CD4-positive, CD25-positive, alpha-beta regulatory T cell (primary cell): ENCODE measurements at regions not wholly inside any gene's neighbourhood (a gene's known extent, or its start where the extent isn't known, plus 50 kb on each side); places are given as distances from the start of the nearest gene placed in this dataset.

Source experiments
- ATAC-seq, 2 donors: fragments of 150-1000 bp; cut with Tn5 transposase; one replicate each; pipeline ENCODE4 v1.10.0; 2021; ENCODE audit warnings: low read depth in 2 of 2, moderate number of reproducible peaks in 2 of 2, moderate library complexity in 1 of 2
- DNase-seq, 3 donors: peaks; one replicate each; pipeline versions ENCODE4 v3.0.0 to v3.0.0-alpha.2; 2012 to 2022; ENCODE audit warnings: mixed read lengths in 1 of 3
- H3K27ac ChIP-seq: one replicate; pipeline ENCODE4 v1.7.0; 2013; ENCODE audit warnings: mild to moderate bottlenecking, low read length; ENCODE audit not compliant: insufficient read depth, poor library complexity, severe bottlenecking
- H3K27me3 ChIP-seq: one replicate; pipeline ENCODE4 v1.7.0; 2013; ENCODE audit warnings: low read length; ENCODE audit not compliant: control insufficient read depth, insufficient read depth
- H3K36me3 ChIP-seq: one replicate; pipeline ENCODE4 v1.7.0; 2013; ENCODE audit warnings: mild to moderate bottlenecking, low read length, moderate library complexity; ENCODE audit not compliant: control insufficient read depth, insufficient read depth
- H3K4me1 ChIP-seq: 2 replicates; pipeline ENCODE4 v1.7.0; 2013; ENCODE audit warnings: mild to moderate bottlenecking, low read length; ENCODE audit not compliant: insufficient read depth, control insufficient read depth, poor library complexity, severe bottlenecking
- H3K4me3 ChIP-seq: one replicate; pipeline ENCODE4 v1.7.0; 2013; ENCODE audit warnings: low read depth, mild to moderate bottlenecking, low read length, moderate library complexity
- H3K9me3 ChIP-seq, 2 experiments: 1 replicate in 1 of 2; 2 replicates in 1 of 2; pipeline ENCODE4 v1.7.0; 2013; ENCODE audit warnings: low read length in 2 of 2, mild to moderate bottlenecking in 1 of 2, moderate library complexity in 1 of 2; ENCODE audit not compliant: control insufficient read depth in 2 of 2
- H3K27ac Mint-ChIP-seq, 3 donors: one replicate each; pipeline ENCODE4 v1.8.0; 2020 to 2022; ENCODE audit warnings: mild to moderate bottlenecking in 3 of 3, mixed read lengths in 3 of 3, moderate library complexity in 2 of 3
- H3K27me3 Mint-ChIP-seq: one replicate; pipeline ENCODE4 v1.8.0; 2022; ENCODE audit warnings: mild to moderate bottlenecking, mixed read lengths
- H3K36me3 Mint-ChIP-seq: one replicate; pipeline ENCODE4 v1.8.0; 2020; ENCODE audit warnings: mixed read lengths
- H3K4me1 Mint-ChIP-seq, 4 donors: one replicate each; pipeline ENCODE4 v1.8.0; 2020 to 2022; ENCODE audit warnings: mixed read lengths in 4 of 4, mild to moderate bottlenecking in 1 of 4
- H3K4me3 Mint-ChIP-seq, 4 donors: one replicate each; pipeline ENCODE4 v1.8.0; 2020 to 2022; ENCODE audit warnings: mild to moderate bottlenecking in 4 of 4, mixed read lengths in 4 of 4, moderate library complexity in 3 of 4
- H3K9me3 Mint-ChIP-seq, 7 donors: one replicate each; pipeline ENCODE4 v1.8.0; 2020 to 2022; ENCODE audit warnings: mixed read lengths in 7 of 7, mild to moderate bottlenecking in 3 of 7, moderate library complexity in 2 of 7

DNA sequence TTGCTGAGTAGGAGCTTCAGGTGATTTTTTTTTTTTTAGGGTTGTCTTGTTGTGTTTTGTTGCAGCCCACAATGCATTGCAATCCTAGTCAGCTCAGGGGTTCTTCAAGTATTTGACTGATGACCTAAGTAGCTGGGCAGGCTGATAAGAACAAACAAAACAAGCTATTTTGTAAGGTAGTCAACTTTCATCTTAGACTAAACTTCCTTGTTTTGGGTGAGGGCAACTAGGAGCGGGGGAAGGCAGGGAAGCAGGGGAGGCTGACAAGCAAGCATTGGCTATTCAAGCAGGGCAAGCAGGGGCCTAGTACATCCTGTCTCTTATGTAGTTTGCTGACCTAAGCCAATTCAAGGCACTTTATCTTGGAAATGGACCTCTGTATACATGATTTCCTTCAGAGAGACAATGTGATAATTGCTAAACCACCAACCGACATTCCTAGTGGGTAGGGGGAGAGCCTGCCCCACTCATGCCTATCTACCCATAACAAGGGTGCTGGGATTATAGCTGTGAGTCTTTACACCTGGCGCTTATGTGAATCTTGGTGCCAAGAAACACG is 163.3 kb upstream of the PRKCQ start:
- Histone ChIP-seq H3K36me3 (no peaks in the 10 kb centered on the region), H3K27ac (no peak overlapping the region), H3K27me3 (peaks cover 16% of the 10 kb centered on the region), H3K4me3 (no peak overlapping the region), H3K4me1 (no peaks in the 10 kb centered on the region), H3K9me3 (no peaks in the 10 kb centered on the region)
- Mint-ChIP-seq H3K27ac (no peak overlapping the region), H3K27me3 (peaks cover 16% of the 10 kb centered on the region), H3K36me3 (no peaks in the 10 kb centered on the region), H3K4me3 (no peak overlapping the region), H3K4me1 (no peaks in the 10 kb centered on the region), H3K9me3 (peaks cover 0 to 6% (median 0%) of the 10 kb centered on the region in 7 donors)
- DNase-seq (no peak), ATAC-seq (no peak)

DNA sequence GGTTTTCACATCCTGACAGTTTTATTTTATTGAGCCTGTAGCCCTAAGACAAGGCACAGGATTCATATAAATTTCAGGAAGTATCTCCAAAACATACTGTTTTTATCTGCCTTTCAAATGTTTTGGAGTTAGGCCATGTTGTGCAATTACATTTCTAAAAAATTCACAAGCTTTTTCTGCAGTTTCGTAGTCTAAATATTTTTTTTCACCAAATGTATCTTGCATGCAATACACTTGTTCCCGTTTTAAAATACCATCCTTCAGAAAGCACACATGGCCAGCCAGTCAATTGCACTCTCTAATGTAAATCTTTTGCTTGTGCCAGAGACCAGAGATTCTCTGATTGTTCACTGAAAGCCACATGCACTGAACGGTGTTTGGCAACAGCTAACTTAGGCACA is 161.5 kb upstream of the PRKCQ start:
- Histone ChIP-seq H3K4me1 (no peaks in the 10 kb centered on the region), H3K27me3 (peaks cover 16% of the 10 kb centered on the region), H3K9me3 (no peaks in the 10 kb centered on the region), H3K36me3 (no peaks in the 10 kb centered on the region), H3K4me3 (no peak overlapping the region), H3K27ac (no peak overlapping the region)
- no peak overlapping the region for H3K4me3 Mint-ChIP-seq
- DNase-seq (no peak), ATAC-seq (no peak)
- H3K27ac Mint-ChIP-seq: no peak overlapping the region
- H3K27me3 Mint-ChIP-seq: peaks cover 23% of the 10 kb centered on the region
- H3K36me3 Mint-ChIP-seq: no peaks in the 10 kb centered on the region
- peaks cover 0 to 4% (median 0%) of the 10 kb centered on the region in 7 donors for H3K9me3 Mint-ChIP-seq
- H3K4me1 Mint-ChIP-seq: no peaks in the 10 kb centered on the region

DNA sequence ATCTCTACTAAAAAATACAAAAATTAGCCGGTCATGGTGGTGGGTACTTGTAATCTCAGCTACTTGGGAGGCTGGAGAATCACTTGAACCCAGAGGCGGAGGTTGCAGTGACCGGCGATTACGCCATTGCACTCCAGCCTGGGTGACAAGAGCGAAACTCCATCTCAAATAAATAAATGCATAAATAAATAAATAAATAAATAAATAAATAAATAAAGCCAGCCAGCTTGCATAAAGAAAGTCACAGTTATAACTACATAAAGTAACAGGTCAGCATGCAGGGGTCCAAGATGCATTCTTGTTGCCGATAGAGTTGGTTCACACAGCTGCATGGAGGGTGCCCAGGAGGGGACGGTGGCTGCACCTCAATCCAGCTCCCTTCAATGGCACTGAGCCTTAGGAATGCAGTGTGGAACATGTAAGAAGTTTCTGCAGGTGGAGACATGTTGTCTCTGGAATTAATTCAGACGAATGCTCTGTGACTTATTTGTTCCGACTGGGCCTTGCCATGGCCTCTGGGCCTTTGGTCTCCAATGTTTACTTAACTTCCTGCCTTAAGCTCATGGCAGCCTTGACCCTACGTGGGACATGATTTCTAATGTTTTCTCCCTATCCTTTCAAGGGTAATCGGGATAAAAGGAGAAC is 159.6 kb upstream of the PRKCQ start:
- no peaks in the 10 kb centered on the region for H3K4me1 ChIP-seq
- Mint-ChIP-seq H3K9me3 (peaks cover 0 to 2% (median 0%) of the 10 kb centered on the region in 7 donors), H3K4me1 (no peaks in the 10 kb centered on the region), H3K27ac (no peak overlapping the region), H3K36me3 (no peaks in the 10 kb centered on the region), H3K27me3 (peaks cover 37% of the 10 kb centered on the region), H3K4me3 (no peak overlapping the region)
- H3K36me3 ChIP-seq: no peaks in the 10 kb centered on the region
- no peak overlapping the region for H3K27ac ChIP-seq
- DNase-seq: no peak
- H3K4me3 ChIP-seq: no peak overlapping the region
- peaks cover 9% of the 10 kb centered on the region for H3K27me3 ChIP-seq
- no peak for ATAC-seq
- H3K9me3 ChIP-seq: no peaks in the 10 kb centered on the region

DNA sequence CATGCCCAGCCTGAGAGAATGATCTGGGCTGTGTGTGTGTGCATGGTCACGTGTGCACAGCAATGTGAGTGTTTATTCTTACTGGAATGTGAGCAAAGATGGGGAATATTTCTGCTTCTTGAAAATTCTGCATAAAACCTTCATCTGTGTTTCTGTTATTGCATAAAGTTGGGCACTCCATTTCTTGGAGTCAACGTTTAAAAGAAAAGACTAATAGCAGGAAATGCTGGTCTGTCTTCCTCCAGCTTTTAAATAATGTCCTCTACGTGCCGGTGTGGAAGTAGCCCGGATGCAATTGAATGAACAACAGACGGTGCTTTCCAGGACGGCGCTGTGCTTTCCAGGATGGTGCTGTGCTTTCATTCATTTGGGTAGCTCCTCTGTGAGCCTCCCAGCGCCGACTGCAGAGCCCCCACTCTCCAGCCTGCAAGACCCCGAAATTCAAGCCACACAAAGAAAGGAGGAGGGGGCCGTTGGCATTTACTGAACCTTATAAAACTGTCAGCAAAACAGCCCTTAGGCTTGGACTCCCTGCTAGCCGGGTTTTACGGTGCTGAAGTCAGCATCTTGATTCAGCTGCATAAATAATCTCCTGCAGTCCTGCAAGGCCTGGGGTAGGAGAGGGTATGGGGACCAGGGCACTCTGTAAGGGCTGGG is 158.2 kb upstream of the PRKCQ start:
- H3K27ac ChIP-seq: no peak overlapping the region
- H3K4me1 ChIP-seq: no peaks in the 10 kb centered on the region

DNA sequence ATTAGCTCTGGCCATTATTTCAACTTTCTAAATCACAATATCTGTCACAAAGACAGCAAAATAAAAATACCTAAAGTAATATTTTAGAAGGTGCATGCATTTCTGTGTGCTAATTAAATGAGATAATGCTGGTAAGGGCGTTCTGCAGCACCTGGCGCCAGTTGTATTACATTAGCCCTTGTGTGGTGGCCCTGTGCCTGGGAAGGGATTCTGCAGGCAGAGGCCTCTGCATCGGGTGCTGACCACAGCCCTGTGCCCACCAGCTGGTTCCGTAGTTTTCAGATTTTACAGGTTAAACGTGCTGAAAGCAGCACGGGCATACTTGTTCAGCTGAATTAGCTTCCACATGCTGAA is 157.7 kb upstream of the PRKCQ start:
- Mint-ChIP-seq H3K36me3 (no peaks in the 10 kb centered on the region), H3K27ac (no peak overlapping the region), H3K27me3 (peaks cover 48% of the 10 kb centered on the region), H3K4me1 (no peaks in the 10 kb centered on the region), H3K4me3 (no peak overlapping the region), H3K9me3 (no peaks in the 10 kb centered on the region)
- ATAC-seq (no peak), DNase-seq (no peak)
- Histone ChIP-seq H3K9me3 (no peaks in the 10 kb centered on the region), H3K4me3 (no peak overlapping the region), H3K36me3 (no peaks in the 10 kb centered on the region), H3K27me3 (peaks cover 6% of the 10 kb centered on the region), H3K4me1 (no peaks in the 10 kb centered on the region), H3K27ac (no peak overlapping the region)

More for the DNA sequence above, 158.2 kb upstream of the PRKCQ start:
- peak overlapping the region in 1 of 4 donors; percentile 41 for H3K4me3 Mint-ChIP-seq
- no peaks in the 10 kb centered on the region for H3K4me1 Mint-ChIP-seq
- DNase-seq (no peak), ATAC-seq (no peak)
- H3K27ac Mint-ChIP-seq: no peak overlapping the region
- Histone ChIP-seq H3K9me3 (no peaks in the 10 kb centered on the region), H3K4me3 (no peak overlapping the region), H3K36me3 (no peaks in the 10 kb centered on the region), H3K27me3 (peaks cover 6% of the 10 kb centered on the region)
- peaks cover 0 to 1% (median 0%) of the 10 kb centered on the region in 7 donors for H3K9me3 Mint-ChIP-seq
- H3K27me3 Mint-ChIP-seq: peaks cover 45% of the 10 kb centered on the region
- no peaks in the 10 kb centered on the region for H3K36me3 Mint-ChIP-seq

DNA sequence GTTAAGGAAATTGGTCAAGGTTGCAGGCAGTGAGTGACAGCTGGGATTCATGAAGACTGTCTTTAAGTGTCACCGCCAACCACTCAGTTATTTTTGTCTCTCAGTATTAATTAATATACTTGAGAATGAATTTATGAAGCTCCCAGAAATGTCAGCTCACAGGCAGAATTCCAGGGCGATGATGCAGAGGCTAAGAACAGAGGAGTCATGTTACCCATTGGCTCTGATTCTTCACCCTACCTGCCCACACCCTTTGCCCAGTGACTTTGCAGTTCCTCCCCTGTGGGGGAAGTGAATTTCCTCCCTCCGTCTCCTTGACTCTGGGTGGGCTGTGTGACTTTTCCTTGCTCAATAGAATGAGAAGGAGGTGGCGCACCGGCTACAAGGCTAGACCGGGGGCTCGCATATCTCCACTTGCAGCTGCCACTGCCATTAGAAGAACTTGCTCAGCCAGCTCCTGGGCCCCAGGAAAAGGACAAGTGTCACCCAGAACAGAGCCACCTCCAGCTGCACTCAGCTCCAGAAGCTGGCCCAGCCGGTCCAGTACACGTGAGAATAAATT is 157.1 kb upstream of the PRKCQ start:
- Histone ChIP-seq H3K9me3 (no peaks in the 10 kb centered on the region), H3K4me3 (no peak overlapping the region), H3K4me1 (no peaks in the 10 kb centered on the region), H3K36me3 (no peaks in the 10 kb centered on the region), H3K27me3 (peaks cover 6% of the 10 kb centered on the region), H3K27ac (no peak overlapping the region)
- no peak for DNase-seq
- no peaks in the 10 kb centered on the region for H3K36me3 Mint-ChIP-seq
- H3K4me3 Mint-ChIP-seq: no peak overlapping the region
- H3K9me3 Mint-ChIP-seq: no peaks in the 10 kb centered on the region
- no peak for ATAC-seq
- H3K4me1 Mint-ChIP-seq: no peaks in the 10 kb centered on the region
- no peak overlapping the region for H3K27ac Mint-ChIP-seq
- peaks cover 48% of the 10 kb centered on the region for H3K27me3 Mint-ChIP-seq

DNA sequence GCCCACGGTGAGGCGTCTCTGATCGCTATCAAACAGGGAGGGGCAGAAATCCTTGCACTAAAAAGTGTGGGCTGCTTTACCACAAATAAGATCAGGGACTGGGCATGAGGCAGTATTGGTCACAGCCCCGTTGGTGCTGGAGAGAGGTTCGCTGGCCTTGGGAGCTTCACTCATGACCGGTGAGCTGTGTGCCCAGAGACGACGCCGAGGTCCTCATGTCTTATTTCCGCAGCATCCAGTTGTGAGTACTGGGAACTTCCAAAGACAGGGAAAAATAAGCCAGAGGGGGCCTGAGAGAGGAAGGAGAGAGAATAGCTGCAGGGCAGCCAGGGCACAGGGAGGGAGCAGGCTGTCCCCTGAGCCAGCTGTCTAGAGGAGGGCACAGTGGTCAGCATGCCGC is 154.2 kb upstream of the PRKCQ start:
- no peak overlapping the region for H3K27ac ChIP-seq
- Mint-ChIP-seq H3K36me3 (no peaks in the 10 kb centered on the region), H3K9me3 (no peaks in the 10 kb centered on the region), H3K27me3 (peaks cover 62% of the 10 kb centered on the region), H3K4me3 (no peak overlapping the region), H3K4me1 (no peaks in the 10 kb centered on the region), H3K27ac (no peak overlapping the region)
- no peaks in the 10 kb centered on the region for H3K9me3 ChIP-seq
- peaks cover 5% of the 10 kb centered on the region for H3K27me3 ChIP-seq
- H3K4me3 ChIP-seq: no peak overlapping the region
- ATAC-seq (no peak), DNase-seq (no peak)
- H3K36me3 ChIP-seq: no peaks in the 10 kb centered on the region
- no peaks in the 10 kb centered on the region for H3K4me1 ChIP-seq
